GM21576 (cell line): ENCODE measurements at regions not wholly inside any gene's neighbourhood (a gene's known extent, or its start where the extent isn't known, plus 50 kb on each side); places are given as distances from the start of the nearest gene placed in this dataset.

Experiments used
- ATAC-seq: cut with Tn5 transposase; IDR thresholded peaks from one replicate; pipeline ENCODE4 v1.9.1; 2021; ENCODE audit warnings: mild to moderate bottlenecking, moderate library complexity; ENCODE audit not compliant: unreplicated experiment

- ATAC-seq = no peak
Observed at GRCh38 chr18:25962919-25963318, 127.5 kb downstream of the SS18 start.

- no peak for ATAC-seq
Observed at GRCh38 chr18:25962176-25962575, 128.2 kb downstream of the SS18 start.

GRCh38 chr18:25957017-25957416 is 133.4 kb downstream of the SS18 start:
- ATAC-seq = no peak

- ATAC-seq = no peak
Observed at GRCh38 chr18:25953111-25953510, 137.3 kb downstream of the SS18 start.

GRCh38 chr18:25950321-25950720 is 140.1 kb downstream of the SS18 start:
- no peak for ATAC-seq

- no peak for ATAC-seq
Observed at GRCh38 chr18:25946540-25946939, 143.9 kb downstream of the SS18 start.

- no peak for ATAC-seq
Observed at GRCh38 chr18:25935356-25935755, 155.1 kb downstream of the SS18 start.

GRCh38 chr18:25931126-25931525 is 159.3 kb downstream of the SS18 start:
- no peak for ATAC-seq

GRCh38 chr18:25929787-25930186 is 160.6 kb downstream of the SS18 start:
- no peak for ATAC-seq

- ATAC-seq = no peak
Observed at GRCh38 chr18:25927830-25928229, 162.6 kb downstream of the SS18 start.

- ATAC-seq = no peak
Observed at GRCh38 chr18:25923193-25923592, 167.2 kb downstream of the SS18 start.

- ATAC-seq = peak; percentile 86
Observed at GRCh38 chr18:25921677-25922421, 168.6 kb downstream of the SS18 start.

GRCh38 chr18:25915907-25916306 is 174.5 kb downstream of the SS18 start:
- no peak for ATAC-seq

- no peak for ATAC-seq
Observed at GRCh38 chr18:25898965-25899364, 191.4 kb downstream of the SS18 start.

- no peak for ATAC-seq
Observed at GRCh38 chr18:25896956-25897355, 193.5 kb downstream of the SS18 start.

GRCh38 chr18:25896178-25896780 is 194.1 kb downstream of the SS18 start:
- peak; percentile 80 for ATAC-seq

GRCh38 chr18:25895518-25895917 is 194.9 kb downstream of the SS18 start:
- peak; percentile 54 for ATAC-seq

- no peak for ATAC-seq
Observed at GRCh38 chr18:25886283-25886682, 204.1 kb downstream of the SS18 start.

- no peak for ATAC-seq
Observed at GRCh38 chr18:25883091-25883490, 207.3 kb downstream of the SS18 start.

GRCh38 chr18:25881149-25881548 is 209.3 kb downstream of the SS18 start:
- no peak for ATAC-seq

- no peak for ATAC-seq
Observed at GRCh38 chr18:25880441-25880840, 210.0 kb downstream of the SS18 start.

- ATAC-seq = no peak
Observed at GRCh38 chr18:25876330-25876948, 214.0 kb downstream of the SS18 start.
